ENCODE measurements at regions not wholly inside any gene's neighbourhood (a gene's known extent, or its start where the extent isn't known, plus 50 kb on each side); places are given as distances from the start of the nearest gene placed in this dataset.

GRCh38 chr2:221205103-221205673 is 366.9 kb downstream of the EPHA4 start:
- peak in 1 of 2 donors; percentile 33 for DNase-seq

GRCh38 chr2:221210686-221211085 is 361.4 kb downstream of the EPHA4 start:
- intact Hi-C loops (cut with DNase I; ENCODE audit: low total_unique reads): no loop called here
- 60 to 77% (median 61%) methylated on average over 2 of the region's 2 CpGs for WGBS, 5 donors
- H3K4me1 ChIP-seq: no peaks in the 10 kb centered on the region
- H3K27me3 ChIP-seq: no peaks in the 10 kb centered on the region
- DNase-seq: no peak
- no peak overlapping the region for H3K27ac ChIP-seq
- H3K9me3 ChIP-seq: no peaks in the 10 kb centered on the region
- H3K4me3 ChIP-seq: no peak overlapping the region
- no peak for TF ChIP-seq POLR2AphosphoS5 (IDR thresholded peaks at IDR 0.05)
- no peak for TF ChIP-seq CTCF (IDR thresholded peaks at IDR 0.05)
- TF ChIP-seq POLR2A (IDR thresholded peaks at IDR 0.05): no peak
- no peak for TF ChIP-seq EP300 (IDR thresholded peaks at IDR 0.05)
- no peaks in the 10 kb centered on the region for H3K36me3 ChIP-seq

More at GRCh38 chr2:221205103-221205673, 366.9 kb downstream of the EPHA4 start:
- TF ChIP-seq CTCF (IDR thresholded peaks at IDR 0.05) (no peak), EP300 (IDR thresholded peaks at IDR 0.05) (no peak), POLR2AphosphoS5 (IDR thresholded peaks at IDR 0.05) (no peak), POLR2A (IDR thresholded peaks at IDR 0.05) (no peak)
- Histone ChIP-seq H3K36me3 (no peaks in the 10 kb centered on the region), H3K27me3 (no peaks in the 10 kb centered on the region), H3K27ac (no peak overlapping the region), H3K4me1 (peaks cover 0 to 7% (median 0%) of the 10 kb centered on the region in 4 donors), H3K9me3 (no peaks in the 10 kb centered on the region), H3K4me3 (no peak overlapping the region)
- intact Hi-C loops (cut with DNase I; ENCODE audit: low total_unique reads): no loop called here
- 21 to 53% (median 32%) methylated on average over 5 of the region's 5 CpGs for WGBS, 5 donors

GRCh38 chr2:221211653-221212052 is 360.5 kb downstream of the EPHA4 start:
- intact Hi-C loops (cut with DNase I; ENCODE audit: low total_unique reads): no loop called here
- no peak overlapping the region for H3K4me3 ChIP-seq
- DNase-seq: no peak
- no peaks in the 10 kb centered on the region for H3K27me3 ChIP-seq
- no peak overlapping the region for H3K27ac ChIP-seq
- H3K4me1 ChIP-seq: no peaks in the 10 kb centered on the region
- 57 to 79% (median 66%) methylated on average over 3 of the region's 3 CpGs for WGBS, 5 donors
- H3K36me3 ChIP-seq: no peaks in the 10 kb centered on the region
- H3K9me3 ChIP-seq: no peaks in the 10 kb centered on the region
- TF ChIP-seq CTCF (IDR thresholded peaks at IDR 0.05) (no peak), POLR2A (IDR thresholded peaks at IDR 0.05) (no peak), EP300 (IDR thresholded peaks at IDR 0.05) (no peak), POLR2AphosphoS5 (IDR thresholded peaks at IDR 0.05) (no peak)

- WGBS, 5 donors: 68 to 88% (median 81%) methylated on average over 2 of the region's 2 CpGs
Observed at GRCh38 chr2:221212105-221212504, 360.0 kb downstream of the EPHA4 start.

More at GRCh38 chr2:221212105-221212504, 360.0 kb downstream of the EPHA4 start:
- Histone ChIP-seq H3K27me3 (no peaks in the 10 kb centered on the region), H3K9me3 (no peaks in the 10 kb centered on the region), H3K36me3 (no peaks in the 10 kb centered on the region), H3K4me1 (no peaks in the 10 kb centered on the region), H3K4me3 (no peak overlapping the region), H3K27ac (no peak overlapping the region)
- TF ChIP-seq EP300 (IDR thresholded peaks at IDR 0.05) (no peak), POLR2A (IDR thresholded peaks at IDR 0.05) (no peak), POLR2AphosphoS5 (IDR thresholded peaks at IDR 0.05) (no peak), CTCF (IDR thresholded peaks at IDR 0.05) (no peak)
- intact Hi-C loops (cut with DNase I; ENCODE audit: low total_unique reads): no loop called here
- DNase-seq: no peak
